SIG-M5 treated with dmso at 0.1 percent for 504 hours (cell line): ENCODE measurements at regions not wholly inside any gene's neighbourhood (a gene's known extent, or its start where the extent isn't known, plus 50 kb on each side); places are given as distances from the start of the nearest gene placed in this dataset.
"Not testable (repeated sequence)": the region's sequence is repeated elsewhere in the genome, so short reads cannot be mapped to it uniquely, and the experiment has no call there.

Experiments
- DNase-seq: peaks from one replicate; lab custom pipeline; 2025; ENCODE audit not compliant: unreplicated experiment; lab: John Stamatoyannopoulos, UW

DNA sequence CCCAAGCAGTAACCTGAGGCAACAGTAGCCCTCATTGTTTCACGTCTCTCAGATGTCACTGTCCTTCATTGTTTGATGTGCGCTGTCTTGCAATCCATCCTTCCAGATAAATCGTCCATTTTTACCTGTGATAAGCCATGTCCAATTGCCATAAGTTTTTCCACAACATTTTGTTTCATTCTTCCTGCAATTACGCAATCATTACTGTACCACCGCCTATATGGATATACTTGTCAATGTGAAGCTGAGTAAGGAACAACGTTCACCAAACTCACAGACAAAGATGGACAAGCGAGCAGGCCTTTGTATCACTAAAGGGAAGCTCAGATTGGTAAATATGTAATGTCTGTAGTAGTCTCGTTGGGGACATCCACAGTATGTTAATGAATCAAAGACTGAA is 452.5 kb upstream of the NDN start:
- DNase-seq: not testable (repeated sequence)

DNA sequence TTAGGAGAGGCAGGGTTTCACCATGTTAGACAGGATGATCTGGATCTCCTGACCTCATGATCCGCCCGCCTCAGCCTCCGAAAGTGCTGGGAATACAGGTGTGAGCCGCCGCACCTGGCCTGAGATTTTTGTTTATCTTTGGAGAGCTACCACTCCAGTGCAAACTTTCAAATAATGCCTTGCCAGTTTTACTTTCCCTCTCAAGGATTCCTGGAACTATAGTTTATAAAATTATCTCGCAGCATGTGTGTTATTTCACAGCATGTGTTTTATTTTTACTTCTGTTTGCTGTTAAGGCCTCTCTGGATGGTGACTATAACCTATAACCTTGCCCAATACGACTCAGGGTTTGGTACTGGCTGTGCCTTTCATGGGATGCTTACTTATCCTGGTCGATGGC is 458.0 kb upstream of the NDN start:
- DNase-seq: not testable (repeated sequence)

DNA sequence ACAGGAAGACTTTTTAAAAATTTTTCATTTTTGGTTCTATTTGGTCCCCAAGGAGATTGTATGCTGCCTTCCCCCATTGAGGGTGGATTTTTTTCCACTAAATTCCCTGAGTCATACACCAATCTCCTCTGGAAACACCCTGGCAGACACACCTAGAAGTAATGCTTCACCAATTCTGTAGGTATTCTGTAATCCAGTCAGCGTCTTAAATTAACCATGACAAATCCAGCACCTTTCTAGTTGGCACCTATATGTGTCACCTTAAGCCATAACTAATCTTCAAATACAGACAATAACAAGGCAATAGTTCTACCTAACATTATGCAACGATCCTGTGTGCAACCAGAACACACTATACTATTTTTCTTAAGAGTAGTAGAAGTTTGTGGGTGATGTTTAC is 459.1 kb upstream of the NDN start:
- no peak for DNase-seq

DNA sequence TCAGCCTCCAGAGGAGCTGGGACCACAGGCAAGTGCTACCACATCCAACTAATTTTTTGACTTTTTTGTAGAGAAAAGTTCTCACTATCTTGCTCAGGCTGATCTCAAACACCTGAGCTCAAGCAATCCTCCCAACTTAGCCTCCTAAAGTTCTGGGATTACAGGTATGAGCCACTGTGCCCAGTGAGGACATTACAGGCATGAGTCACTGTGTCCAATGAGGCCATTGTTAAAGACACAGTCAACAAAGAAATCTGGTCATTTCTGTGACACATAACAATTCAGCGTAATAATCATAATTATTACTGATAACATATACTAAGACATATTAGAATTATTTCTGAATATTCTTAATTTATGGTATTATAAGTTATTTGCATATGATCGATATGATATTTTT is 463.4 kb upstream of the NDN start:
- no peak for DNase-seq

DNA sequence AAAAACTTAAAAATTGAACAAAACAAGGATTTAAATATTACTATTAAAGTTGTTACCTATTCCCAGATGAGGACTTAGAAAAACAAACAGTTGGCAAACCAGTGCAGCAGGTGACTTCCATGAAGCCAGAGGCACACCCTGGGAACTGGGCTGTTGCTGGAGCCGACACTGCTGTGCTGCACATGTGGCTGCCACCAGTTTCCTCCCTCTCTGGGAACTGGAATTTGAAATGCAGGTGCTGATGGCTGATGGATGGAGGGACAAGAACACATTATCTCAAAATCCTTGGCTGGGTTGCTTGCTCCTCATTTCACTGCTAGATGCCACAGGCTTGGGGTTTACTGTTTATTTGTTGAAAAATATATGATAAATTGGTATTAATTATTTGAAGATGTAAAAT is 471.2 kb upstream of the NDN start:
- not testable (repeated sequence) for DNase-seq

DNA sequence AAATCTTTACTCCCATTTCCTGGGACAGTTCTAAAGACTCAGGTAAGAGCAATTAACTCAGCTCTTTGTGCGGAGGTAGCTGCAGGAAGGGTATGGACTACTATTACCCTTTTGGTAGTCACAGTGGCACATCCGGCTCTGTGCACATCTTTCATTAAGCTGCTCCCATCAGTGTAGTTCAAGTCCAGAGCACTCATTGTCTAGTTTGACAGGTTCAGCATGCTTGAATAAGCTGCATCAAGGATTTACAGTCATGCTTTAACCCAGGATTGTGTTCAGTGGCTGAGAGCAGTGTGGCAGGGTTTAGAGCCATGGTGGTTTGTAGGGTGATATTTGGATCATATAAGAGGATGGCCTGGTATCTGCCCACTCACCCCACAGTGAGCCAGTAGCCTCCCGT is 478.4 kb upstream of the NDN start:
- DNase-seq: not testable (repeated sequence)

DNA sequence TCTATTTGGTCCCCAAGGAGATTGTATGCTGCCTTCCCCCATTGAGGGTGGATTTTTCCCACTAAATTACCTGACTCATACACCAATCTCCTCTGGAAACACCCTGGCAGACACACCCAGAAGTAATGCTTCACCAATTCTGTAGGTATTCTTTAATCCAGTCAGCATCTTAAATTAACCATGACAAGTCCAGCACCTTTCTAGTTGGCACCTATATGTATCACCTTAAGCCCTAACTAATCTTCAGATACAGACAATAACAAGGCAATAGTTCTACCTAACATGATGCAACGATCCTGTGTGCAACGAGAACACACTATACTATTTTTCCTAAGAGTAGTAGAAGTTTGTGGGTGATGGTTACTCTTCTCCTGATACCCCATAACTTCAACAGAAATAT is 473.3 kb upstream of the NPAP1 start:
- DNase-seq: not testable (repeated sequence)

DNA sequence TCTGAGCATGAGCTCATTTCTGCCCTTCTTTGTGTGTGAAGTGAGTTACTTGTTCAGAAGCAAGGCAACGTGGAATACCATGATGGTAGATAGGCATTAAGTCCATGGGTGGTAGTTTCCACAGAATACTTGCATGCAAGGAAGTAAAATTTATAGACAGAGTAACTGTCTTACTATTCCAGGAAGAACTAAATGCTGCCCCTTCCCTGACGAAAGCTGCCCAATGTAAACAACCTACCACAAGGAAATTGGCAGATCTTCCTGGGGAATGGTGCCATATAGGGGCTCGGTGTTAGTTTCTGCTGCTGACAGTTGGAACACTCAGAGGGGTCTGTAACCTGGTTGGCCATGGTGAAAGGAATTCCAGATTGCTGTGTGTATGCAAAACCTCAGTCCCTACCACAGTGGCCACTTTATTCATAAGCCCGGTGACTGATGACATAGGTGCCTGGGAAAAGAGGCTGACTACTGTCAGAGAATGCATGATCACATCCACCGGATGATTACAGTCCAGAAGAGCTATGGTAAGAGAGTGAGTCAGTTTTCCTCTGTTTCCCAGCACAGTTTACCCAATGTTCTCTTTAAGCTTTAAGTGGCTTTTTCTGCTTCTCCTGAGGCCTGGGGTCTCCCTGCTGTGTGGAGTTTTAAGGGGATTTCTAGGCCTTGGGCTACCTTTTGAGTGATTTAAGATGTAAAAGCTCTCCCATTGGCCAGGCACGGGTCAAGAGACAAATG is 463.7 kb upstream of the NPAP1 start:
- DNase-seq: not testable (repeated sequence)

DNA sequence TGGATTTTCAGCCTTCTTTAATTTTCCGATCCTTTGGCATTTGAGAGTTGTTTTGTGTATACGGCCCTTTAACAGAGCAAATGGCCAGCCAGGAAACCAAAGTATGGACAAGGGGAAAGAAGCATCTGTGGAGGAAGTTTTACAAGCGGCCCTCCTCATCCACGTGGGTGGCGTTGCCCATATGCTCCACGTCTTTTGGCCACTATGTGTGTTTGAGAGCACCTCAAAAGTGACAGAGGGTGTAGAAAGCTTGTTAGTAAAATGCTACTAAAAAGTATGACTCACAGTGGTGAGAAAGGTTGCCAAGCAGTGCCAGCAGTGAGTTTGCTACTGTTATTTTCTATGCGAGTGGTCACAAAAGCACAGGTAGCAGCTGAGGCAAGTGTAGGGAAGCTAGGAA is 451.8 kb upstream of the NPAP1 start:
- DNase-seq: no peak

DNA sequence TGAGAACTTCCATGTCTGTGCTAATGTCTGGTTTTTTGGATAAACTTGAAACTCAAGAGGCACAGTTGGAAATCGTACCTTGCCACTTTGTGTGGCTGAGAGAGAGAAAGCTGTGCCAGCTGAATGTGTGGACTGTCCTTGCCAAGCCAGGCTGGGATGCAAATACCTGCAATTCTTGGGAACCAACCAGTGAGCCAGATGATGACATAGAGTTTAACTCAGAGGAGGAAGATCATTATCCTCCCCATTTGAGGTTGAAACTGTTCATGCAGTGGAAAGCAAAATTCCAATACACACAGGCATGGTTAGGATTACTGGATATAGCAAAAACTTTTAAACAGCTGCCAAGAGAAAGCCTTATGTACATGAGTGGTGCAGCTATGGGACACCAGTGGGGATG is 451.4 kb upstream of the NPAP1 start:
- DNase-seq: no peak

DNA sequence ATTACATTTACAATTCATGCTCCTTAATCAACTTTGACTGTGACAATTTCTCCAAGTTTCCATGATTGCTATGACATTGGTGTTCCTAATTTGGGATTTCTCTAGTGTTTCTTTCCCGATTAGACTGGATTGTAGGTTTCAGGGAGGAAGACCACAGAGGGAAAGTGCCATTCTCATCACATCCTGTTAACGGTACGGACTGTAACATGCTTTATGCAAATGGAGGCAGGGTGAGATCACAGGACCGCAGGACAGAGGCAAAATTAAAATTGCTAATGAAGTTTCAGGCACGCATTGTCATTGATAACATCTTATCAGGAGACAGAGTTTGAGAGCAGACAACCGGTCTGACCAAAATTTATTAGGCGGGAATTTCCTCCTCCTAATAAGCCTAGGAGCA is 446.7 kb upstream of the NPAP1 start:
- not testable (repeated sequence) for DNase-seq

DNA sequence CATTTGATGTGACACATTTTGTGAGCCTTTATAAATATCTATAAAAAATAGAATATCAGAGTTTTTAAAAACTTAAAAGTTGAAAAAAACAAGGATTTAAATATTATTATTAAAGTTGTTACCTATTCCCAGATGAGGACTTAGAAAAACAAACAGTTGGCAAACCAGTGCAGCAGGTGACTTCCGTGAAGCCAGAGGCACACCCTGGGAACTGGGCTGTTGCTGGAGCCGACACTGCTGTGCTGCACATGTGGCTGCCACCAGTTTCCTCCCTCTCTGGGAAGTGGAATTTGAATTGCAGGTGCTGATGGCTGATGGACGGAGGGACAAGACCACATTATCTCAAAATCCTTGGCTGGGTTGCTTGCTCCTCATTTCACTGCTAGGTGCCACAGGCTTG is 442.4 kb upstream of the NPAP1 start:
- not testable (repeated sequence) for DNase-seq

DNA sequence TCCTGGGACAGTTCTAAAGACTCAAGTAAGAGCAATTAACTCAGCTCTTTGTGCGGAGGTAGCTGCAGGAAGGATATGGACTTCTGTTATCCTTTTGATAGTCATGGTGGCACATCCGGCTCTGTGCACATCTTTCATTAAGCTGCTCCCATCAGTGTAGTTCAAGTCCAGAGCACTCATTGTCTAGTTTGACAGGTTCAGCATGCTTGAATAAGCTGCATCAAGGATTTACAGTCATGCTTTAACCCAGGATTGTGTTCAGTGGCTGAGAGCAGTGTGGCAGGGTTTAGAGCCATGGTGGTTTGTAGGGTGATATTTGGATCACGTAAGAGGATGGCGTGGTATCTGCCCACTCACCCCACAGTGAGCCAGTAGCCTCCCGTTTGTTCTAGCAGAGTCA is 435.0 kb upstream of the NPAP1 start:
- not testable (repeated sequence) for DNase-seq

DNA sequence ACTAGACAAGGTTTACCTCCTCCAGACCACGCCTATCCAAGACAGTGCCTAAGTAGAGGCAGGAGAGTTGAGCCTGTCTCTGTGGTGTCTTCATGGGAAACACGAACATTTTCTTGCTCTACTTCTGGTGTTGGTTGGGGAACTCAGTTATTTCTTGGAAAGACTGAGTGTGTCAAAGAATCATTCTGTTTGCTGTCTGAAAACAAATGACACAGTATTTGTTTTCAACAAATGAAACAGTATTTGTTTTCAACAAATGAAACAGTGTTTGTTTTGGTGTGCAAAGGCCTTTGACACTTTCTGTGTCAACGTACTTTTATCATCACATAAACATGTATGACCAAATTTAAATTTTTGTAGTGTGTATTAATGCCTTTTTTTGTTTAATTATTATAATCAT is 416.5 kb upstream of the NPAP1 start:
- DNase-seq: not testable (repeated sequence)

DNA sequence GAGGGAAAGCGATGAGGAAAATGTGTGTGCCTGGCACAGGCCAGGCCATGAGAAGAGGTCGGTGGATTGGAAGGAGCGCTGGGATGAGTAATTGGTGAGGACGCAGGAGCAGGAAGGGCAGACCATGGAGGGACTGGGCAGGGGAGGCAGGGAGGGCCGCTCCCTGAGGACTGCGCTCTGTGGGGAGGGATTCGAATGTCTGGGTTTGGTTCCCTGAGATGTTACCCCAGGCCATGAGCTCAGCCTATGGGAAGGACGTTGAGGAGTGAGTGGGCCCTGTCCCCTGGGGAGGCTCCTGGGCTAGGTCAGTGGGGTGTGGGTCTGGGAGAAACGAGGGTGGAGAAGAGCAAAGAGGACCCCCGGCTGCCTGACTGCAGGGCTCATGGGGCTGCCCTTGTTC is 415.2 kb upstream of the NPAP1 start:
- not testable (repeated sequence) for DNase-seq

DNA sequence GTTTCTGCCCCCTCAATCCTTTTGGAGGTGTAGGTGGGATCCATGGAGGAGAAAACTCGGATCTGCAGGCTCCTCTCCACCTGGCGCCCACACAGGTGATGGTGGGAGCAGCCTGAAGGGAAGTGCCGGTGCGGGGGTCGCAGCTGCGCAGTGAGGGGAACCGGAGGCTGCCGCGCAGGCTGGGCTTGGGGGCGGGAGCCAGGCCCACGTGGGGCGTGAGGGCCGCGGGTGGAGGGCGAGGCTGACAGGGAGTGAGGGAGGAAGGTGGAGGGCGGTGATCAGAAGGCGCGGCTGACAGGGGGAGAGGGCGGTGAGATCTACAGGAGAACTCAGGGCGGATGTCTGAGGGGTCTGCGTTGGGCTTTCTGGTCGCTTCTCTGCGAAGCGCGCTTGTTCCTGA is 414.7 kb upstream of the NPAP1 start:
- DNase-seq: not testable (repeated sequence)

DNA sequence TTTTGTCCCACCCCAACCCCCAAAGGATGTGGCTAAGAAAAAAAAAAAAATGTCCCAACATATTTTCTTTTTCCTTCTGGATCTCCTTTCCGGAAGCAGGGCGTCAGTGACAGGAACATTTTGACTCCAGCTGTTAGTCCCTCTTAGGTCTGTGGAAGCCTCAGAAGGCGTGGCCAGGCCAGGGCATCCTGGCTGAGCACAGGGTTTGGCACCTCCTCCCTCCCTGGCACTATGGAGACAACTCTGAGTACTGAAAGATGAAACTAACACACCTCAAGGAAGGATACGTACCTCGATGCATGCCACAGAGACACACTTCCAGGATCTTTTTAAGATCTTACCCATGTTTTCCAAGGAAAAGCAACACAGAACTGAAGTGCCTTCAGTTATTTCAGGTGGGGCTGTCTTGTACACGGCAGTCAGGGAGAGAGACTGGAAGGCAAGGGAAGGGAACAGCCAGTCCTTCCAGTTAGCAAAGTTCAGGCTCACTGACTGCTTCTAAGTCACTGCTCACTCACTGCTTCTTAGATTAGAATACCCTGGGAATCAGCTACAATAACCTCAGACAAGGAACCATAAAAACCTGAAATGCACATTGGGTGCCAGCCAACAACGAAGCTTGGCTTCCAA is 406.9 kb upstream of the NPAP1 start:
- DNase-seq: not testable (repeated sequence)

DNA sequence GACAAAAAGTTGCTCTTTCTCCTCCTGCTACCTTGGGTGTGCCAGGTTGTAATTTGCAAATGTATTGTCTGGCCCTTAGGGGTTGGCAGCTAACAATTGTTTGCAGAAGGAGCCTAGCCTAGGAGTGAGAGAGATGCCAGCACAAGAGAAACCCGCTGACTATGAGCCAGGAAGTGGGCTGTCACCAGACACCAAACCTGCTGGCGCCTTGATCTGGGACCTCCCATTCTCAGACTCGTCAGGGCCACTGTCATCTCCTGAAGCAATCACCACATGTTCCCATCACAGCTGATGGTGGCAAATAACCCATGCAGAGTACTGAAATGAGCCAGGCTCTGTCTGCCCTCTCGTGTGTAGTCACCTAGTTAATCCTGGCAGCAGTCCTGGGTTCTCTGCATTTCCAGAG is 406.4 kb upstream of the NPAP1 start:
- DNase-seq: no peak

DNA sequence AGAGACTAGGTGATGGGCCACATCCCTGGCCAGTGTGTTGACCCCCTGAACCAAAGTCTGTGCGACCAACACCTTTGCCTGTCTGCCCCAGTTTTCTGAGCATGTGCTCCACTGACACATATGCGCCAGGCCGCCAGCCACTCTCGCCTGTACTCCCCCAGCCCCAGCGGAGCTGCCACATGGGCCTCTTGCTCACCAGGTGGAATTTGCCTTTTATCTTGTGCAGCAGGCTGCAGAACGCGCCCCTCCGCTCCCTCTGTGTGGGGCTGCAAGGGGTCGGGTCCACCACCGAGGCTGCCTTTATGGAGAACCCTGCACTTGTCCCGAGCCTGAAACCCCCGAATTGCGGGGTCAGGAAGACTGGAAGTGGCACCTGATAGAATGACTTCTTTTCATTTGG is 405.7 kb upstream of the NPAP1 start:
- no peak for DNase-seq

DNA sequence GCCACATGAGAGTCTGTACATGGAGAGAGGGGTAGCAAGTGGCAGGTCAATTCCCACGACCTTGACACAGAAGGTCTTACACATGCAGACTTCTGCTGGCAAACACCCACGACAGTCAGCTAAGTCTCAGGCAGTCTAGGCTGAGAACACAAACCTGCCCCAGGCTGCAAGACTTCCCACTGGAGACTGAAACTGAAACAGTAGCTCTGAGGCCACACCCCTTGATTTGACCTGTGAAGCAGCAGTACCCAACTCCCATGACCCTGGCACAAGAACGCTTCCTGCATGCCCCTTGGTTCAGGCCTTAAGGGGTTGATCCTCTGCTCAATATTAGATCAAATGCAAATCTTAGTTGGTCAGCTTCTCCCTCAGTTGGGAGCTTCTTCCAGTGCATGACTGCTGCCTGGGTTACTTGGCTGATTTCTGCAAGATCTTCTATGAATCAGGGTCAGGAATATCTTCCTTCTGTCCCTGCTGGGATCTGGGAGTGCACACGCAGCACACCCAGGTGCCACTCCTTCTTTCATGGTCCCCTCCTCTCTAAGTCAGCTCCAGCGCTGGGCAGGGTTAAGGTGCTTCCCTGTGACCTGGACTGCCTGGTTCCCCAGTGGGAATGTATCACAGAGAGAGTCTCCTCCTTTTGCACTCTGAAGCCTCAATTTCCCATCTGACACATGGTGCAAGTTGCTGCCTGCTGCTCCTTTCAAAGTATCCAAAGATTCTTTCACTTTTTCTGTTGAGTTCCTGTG is 403.9 kb upstream of the NPAP1 start:
- DNase-seq: not testable (repeated sequence)

DNA sequence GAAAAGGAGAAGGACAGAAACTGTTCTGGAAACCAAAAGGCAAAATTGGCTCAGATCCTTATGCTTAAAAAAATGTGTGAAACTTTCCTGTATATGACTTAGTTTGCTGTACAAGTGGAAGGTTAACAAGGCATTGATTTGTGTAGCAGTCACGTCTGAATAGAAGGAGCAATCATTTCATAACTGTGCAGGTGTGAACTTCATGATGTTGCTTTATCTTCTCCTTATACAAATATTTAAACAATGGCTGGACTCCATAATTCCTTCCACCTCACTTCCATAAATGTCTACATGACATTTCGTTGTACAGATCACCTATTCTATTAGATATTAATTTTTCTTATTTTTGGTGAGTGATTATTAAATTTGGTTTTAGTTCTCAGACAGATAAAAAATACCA is 382.7 kb upstream of the NPAP1 start:
- no peak for DNase-seq

DNA sequence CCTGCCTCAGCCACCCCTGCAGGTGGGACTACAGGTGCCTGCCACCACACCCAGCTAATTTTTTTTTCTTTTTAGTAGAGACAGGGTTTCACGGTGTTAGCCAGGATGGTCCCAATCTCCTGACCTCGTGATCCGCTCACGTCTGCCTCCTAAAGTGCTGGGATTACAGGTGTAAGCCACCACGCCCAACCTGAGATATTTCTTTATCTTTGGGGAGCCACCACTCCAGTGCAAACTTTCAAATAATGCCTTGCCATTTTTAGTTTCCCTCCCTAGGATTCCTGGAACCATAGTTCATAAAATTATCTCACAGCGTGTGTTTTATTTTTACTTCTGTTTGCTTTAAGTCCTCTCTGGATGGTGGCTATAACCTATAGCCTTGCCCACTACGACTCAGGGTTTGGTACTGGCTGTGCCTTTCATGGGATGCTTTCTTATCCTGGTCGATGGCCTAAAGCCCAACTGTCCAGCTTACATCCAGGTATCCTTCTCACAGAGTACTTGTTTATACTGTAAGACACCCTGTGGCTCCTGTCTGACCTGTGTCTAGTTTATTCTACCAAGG is 374.7 kb upstream of the NPAP1 start:
- not testable (repeated sequence) for DNase-seq
